OCI-LY7 (cell line): ENCODE measurements at regions not wholly inside any gene's neighbourhood (a gene's known extent, or its start where the extent isn't known, plus 50 kb on each side); places are given as distances from the start of the nearest gene placed in this dataset.

Experiments
- BruUV-seq: library from RNA; stranded (reverse); fragments of 400-500 nt; replicated peaks from 2 replicates; lab custom pipeline; 2021; lab: Mats Ljungman, UMichigan
- CTCF ChIA-PET: fragments of 300-600 bp; sonication (Branson Sonifier 250); formaldehyde crosslinking; loops from one replicate; lab custom pipeline; 2022; ENCODE audit warnings: antibody characterized with exemption; ENCODE audit not compliant: unreplicated experiment; lab: Charles Lee
- POLR2A ChIA-PET: fragments of 300-600 bp; sonication (Branson Sonifier 250); formaldehyde crosslinking; loops from one replicate; lab custom pipeline; 2022; ENCODE audit warnings: antibody characterized with exemption; lab: Charles Lee
- DNase-seq: peaks from one replicate; pipeline ENCODE4 v3.0.0-alpha.2; 2015; ENCODE audit warnings: low spot score
- H2AFZ ChIP-seq: fragments of 200-600 bp; sonication (generic), shearing (Covaris generic); 2 replicates; pipeline ENCODE4 v1.6.1; 2014; ENCODE audit warnings: mild to moderate bottlenecking, antibody characterized with exemption, low read length, moderate library complexity
- H3K27ac ChIP-seq: fragments of 200-600 bp; sonication (generic); 2 replicates; pipeline ENCODE4 v1.5.1; 2014; ENCODE audit warnings: mixed run types, low read depth, mild to moderate bottlenecking, moderate library complexity, low read length, inconsistent platforms; ENCODE audit not compliant: poor library complexity, severe bottlenecking
- H3K36me3 ChIP-seq: fragments of 200-600 bp; sonication (generic); 2 replicates; pipeline ENCODE4 v1.6.1; 2014; ENCODE audit warnings: mild to moderate bottlenecking, antibody characterized with exemption, low read length, moderate library complexity, mixed read lengths; ENCODE audit not compliant: insufficient read depth
- H3K4me1 ChIP-seq: fragments of 200-600 bp; sonication (generic); 2 replicates; pipeline ENCODE4 v1.5.1; 2014; ENCODE audit warnings: mild to moderate bottlenecking, low read length; ENCODE audit not compliant: insufficient read depth, poor library complexity, severe bottlenecking
- H3K4me2 ChIP-seq: fragments of 200-600 bp; sonication (generic); 2 replicates; pipeline ENCODE4 v1.6.1; 2014; ENCODE audit warnings: mild to moderate bottlenecking, low read length
- H3K4me3 ChIP-seq: fragments of 200-600 bp; sonication (generic); 2 replicates; pipeline ENCODE4 v1.5.1; 2014; ENCODE audit warnings: mild to moderate bottlenecking, low read depth, low read length; ENCODE audit not compliant: poor library complexity, severe bottlenecking
- H3K79me2 ChIP-seq: fragments of 200-600 bp; sonication (generic); 2 replicates; pipeline ENCODE4 v1.6.1; 2016; ENCODE audit warnings: low read depth, mild to moderate bottlenecking, low read length, moderate library complexity, mixed read lengths; ENCODE audit not compliant: insufficient read depth
- H3K9me2 ChIP-seq: fragments of 200-600 bp; sonication (generic); 2 replicates; pipeline ENCODE4 v1.6.1; 2016; ENCODE audit warnings: mild to moderate bottlenecking, low read length, mixed read lengths; ENCODE audit not compliant: insufficient read depth
- H3K9me3 ChIP-seq: fragments of 200-600 bp; sonication (generic); 2 replicates; pipeline ENCODE4 v1.6.1; 2014; ENCODE audit warnings: mild to moderate bottlenecking, mixed run types, low read length, mixed read lengths
- H4K20me1 ChIP-seq: fragments of 200-600 bp; sonication (generic); 2 replicates; pipeline ENCODE4 v1.6.1; 2014; ENCODE audit warnings: mild to moderate bottlenecking, antibody characterized with exemption, low read length, moderate library complexity, mixed read lengths; ENCODE audit not compliant: insufficient read depth
- EZH2phosphoT487 ChIP-seq: fragments of 200-600 bp; sonication (generic); IDR thresholded peaks from 2 replicates; pipeline ENCODE4 v1.6.1; 2018; ENCODE audit warnings: low read depth, borderline replicate concordance, mild to moderate bottlenecking, mixed run types, antibody characterized with exemption, low read length, moderate library complexity, mixed read lengths
- intact Hi-C: fragments of 100-400 bp; cut with micrococcal nuclease; formaldehyde crosslinking; loops from one replicate; pipeline ENCODE4 v1.10.0; 2022; ENCODE audit not compliant: unreplicated experiment
- TF ChIP-seq, protein P1 (sequence below): fragments of 200-600 bp; sonication (generic); conservative IDR thresholded peaks from 2 replicates; pipeline ENCODE4 v1.5.1; 2014; ENCODE audit warnings: mild to moderate bottlenecking, antibody characterized with exemption, low read length, moderate library complexity, mixed read lengths

DNA sequence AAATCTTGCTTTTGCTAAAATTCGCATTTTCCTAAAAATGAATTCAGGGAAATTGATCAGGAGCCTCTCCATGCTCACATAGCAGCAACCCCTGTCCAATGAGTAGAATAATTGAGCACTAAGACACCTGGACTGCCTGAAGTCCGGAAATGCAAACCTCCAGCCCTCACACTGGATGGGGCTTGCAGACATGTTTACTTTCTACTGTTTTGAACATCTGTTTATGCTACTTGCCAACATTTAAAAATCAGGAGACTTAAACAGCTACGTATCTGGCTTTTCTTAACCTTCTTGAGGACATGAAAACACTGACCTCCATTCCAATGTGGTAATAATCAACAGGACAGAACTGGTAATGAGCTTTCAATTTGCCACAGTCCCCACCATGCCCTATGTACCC, 184.4 kb downstream of the SHOX2 start:
- Histone ChIP-seq H3K4me1 (no peaks in the 10 kb centered on the region), H3K36me3 (no peaks in the 10 kb centered on the region), H4K20me1 (no peaks in the 10 kb centered on the region), H2AFZ (no peak overlapping the region), H3K27ac (no peak overlapping the region), H3K9me3 (no peaks in the 10 kb centered on the region), H3K9me2 (no peaks in the 10 kb centered on the region), H3K79me2 (no peaks in the 10 kb centered on the region), H3K4me3 (no peak overlapping the region), H3K4me2 (no peak overlapping the region)
- TF ChIP-seq, protein P1, sequence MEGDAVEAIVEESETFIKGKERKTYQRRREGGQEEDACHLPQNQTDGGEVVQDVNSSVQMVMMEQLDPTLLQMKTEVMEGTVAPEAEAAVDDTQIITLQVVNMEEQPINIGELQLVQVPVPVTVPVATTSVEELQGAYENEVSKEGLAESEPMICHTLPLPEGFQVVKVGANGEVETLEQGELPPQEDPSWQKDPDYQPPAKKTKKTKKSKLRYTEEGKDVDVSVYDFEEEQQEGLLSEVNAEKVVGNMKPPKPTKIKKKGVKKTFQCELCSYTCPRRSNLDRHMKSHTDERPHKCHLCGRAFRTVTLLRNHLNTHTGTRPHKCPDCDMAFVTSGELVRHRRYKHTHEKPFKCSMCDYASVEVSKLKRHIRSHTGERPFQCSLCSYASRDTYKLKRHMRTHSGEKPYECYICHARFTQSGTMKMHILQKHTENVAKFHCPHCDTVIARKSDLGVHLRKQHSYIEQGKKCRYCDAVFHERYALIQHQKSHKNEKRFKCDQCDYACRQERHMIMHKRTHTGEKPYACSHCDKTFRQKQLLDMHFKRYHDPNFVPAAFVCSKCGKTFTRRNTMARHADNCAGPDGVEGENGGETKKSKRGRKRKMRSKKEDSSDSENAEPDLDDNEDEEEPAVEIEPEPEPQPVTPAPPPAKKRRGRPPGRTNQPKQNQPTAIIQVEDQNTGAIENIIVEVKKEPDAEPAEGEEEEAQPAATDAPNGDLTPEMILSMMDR, result no peak
- no peak for TF ChIP-seq EZH2phosphoT487
- CTCF ChIA-PET, result no interaction called here
- BruUV-seq, result no TSS peak
- POLR2A ChIA-PET, result interaction anchor here (0.6 to 1.0 kb wide), 2 partner anchors 14 to 45 kb away, joined by 3 to 4 read pairs; no protein-coding TSS in a partner anchor
- intact Hi-C loops, result no loop called here
- DNase-seq, result no peak

DNA sequence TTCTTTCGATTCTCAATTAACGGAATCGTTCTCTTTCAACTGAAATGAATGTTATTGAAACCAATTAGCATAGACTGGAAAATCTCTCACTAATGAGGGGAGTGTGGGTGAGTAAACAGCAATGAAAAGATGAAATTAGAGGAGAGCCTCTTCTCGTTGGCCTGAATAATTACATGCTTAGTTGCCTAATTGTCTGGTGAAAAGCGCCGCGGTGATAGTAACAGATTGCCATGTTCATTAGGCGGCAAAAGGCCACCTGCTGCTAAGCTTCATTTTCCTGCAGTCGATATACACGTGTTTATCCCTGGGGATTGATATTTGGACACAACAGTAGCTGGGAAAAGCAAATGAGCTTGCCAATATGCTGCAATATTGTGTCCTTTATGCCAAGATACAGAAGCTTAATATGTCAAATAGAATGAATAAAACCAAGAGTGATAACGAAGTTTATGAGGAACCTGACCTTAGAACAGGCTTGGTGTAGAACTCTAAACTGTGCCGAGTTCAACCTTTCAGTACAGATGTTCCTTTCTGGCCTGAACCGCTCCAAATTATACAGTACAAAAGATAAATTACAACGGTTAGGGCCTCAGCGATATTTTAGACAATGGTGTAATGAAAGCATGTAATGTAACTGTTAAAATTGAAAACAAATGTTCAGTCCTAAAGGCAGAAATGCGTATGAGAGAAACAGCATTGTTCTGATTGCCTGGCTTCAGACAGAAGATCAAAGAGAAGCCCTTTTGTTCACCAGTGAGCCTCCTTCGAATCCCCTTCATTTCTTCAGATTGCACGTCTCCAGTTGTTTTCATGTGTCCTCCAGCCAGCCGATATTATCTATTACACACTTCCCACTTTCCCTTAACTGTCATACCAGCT, 185.2 kb downstream of the SHOX2 start:
- Histone ChIP-seq H3K4me1 (no peaks in the 10 kb centered on the region), H2AFZ (no peak overlapping the region), H3K27ac (no peak overlapping the region), H3K4me3 (no peak overlapping the region), H3K4me2 (no peak overlapping the region), H3K9me3 (no peaks in the 10 kb centered on the region), H3K79me2 (no peaks in the 10 kb centered on the region), H3K9me2 (no peaks in the 10 kb centered on the region), H4K20me1 (no peaks in the 10 kb centered on the region), H3K36me3 (no peaks in the 10 kb centered on the region)
- intact Hi-C loops, result no loop called here
- TF ChIP-seq, protein P1, result no peak
- BruUV-seq, result no TSS peak
- ChIA-PET POLR2A (interaction anchor here (0.6 kb wide), 1 partner anchor 46 kb away, joined by 3 read pairs; no protein-coding TSS in a partner anchor), CTCF (no interaction called here)
- no peak for DNase-seq

DNA sequence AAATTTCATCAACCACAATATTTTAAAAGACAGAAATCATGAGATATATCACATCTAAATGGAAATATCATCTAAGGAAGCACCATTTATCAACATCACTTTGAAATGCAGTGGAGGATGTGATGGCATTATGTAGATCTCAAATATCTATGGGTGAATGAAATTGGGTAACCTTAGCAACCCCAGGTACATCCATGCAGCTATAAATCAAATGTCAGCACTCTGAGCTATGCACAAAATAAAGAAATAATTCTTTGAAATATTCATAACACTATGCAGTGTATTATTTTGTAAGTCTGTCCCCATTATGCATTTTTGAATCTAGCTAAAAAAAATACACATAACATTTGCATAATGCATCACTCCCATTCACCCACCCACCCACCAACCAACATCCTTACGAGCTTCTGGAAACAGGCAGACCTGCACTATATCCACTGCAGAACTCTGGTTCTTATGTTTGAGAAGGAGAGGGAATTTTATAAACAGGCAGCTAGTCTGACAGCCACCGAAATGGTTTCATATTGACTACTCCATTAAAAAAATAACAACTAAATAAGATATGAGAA, 186.8 kb downstream of the SHOX2 start:
- ChIA-PET CTCF (no interaction called here), POLR2A (no interaction called here)
- Histone ChIP-seq H3K36me3 (no peaks in the 10 kb centered on the region), H3K27ac (no peak overlapping the region), H2AFZ (no peak overlapping the region), H3K79me2 (no peaks in the 10 kb centered on the region), H3K9me2 (no peaks in the 10 kb centered on the region), H3K4me3 (no peak overlapping the region), H3K4me2 (no peak overlapping the region), H3K4me1 (no peaks in the 10 kb centered on the region), H3K9me3 (no peaks in the 10 kb centered on the region), H4K20me1 (no peaks in the 10 kb centered on the region)
- BruUV-seq, result no TSS peak
- intact Hi-C loops, result no loop called here
- TF ChIP-seq, protein P1, result no peak
- TF ChIP-seq EZH2phosphoT487, result no peak
- no peak for DNase-seq
